ACC112 (cell line): ENCODE measurements at regions not wholly inside any gene's neighbourhood (a gene's known extent, or its start where the extent isn't known, plus 50 kb on each side); places are given as distances from the start of the nearest gene placed in this dataset.

ENCODE experiments used
- H2AFZ ChIP-seq: fragments of 200-600 bp; sonication (generic); one replicate; pipeline ENCODE4 v1.6.0; 2017; ENCODE audit warnings: antibody characterized with exemption, low read length; ENCODE audit not compliant: unreplicated experiment
- H3K27ac ChIP-seq: fragments of 200-600 bp; sonication (generic); 2 replicates; pipeline ENCODE4 v1.5.1; 2014; ENCODE audit warnings: low read depth, mild to moderate bottlenecking, antibody characterized with exemption, low read length, moderate library complexity
- H3K27me3 ChIP-seq: fragments of 200-600 bp; sonication (generic); 2 replicates; pipeline ENCODE4 v1.6.1; 2014; ENCODE audit warnings: mild to moderate bottlenecking, antibody characterized with exemption, low read length, moderate library complexity, mixed read lengths; ENCODE audit not compliant: insufficient read depth
- H3K36me3 ChIP-seq: fragments of 200-600 bp; sonication (generic); 2 replicates; pipeline ENCODE4 v1.6.1; 2016; ENCODE audit warnings: mild to moderate bottlenecking, antibody characterized with exemption, low read length, moderate library complexity, mixed read lengths; ENCODE audit not compliant: insufficient read depth
- H3K4me1 ChIP-seq: fragments of 200-600 bp; sonication (generic); one replicate; pipeline ENCODE4 v1.6.1; 2016; ENCODE audit warnings: low read length, mixed read lengths; ENCODE audit not compliant: insufficient read depth, unreplicated experiment, control insufficient read depth
- H3K4me3 ChIP-seq: fragments of 200-600 bp; sonication (generic); 2 replicates; pipeline ENCODE4 v1.5.1; 2014; ENCODE audit warnings: mild to moderate bottlenecking, low read depth, low read length
- H3K79me2 ChIP-seq: fragments of 200-600 bp; sonication (generic); one replicate; pipeline ENCODE4 v1.6.0; 2016; ENCODE audit warnings: low read length; ENCODE audit not compliant: control insufficient read depth, unreplicated experiment, insufficient read depth

DNA sequence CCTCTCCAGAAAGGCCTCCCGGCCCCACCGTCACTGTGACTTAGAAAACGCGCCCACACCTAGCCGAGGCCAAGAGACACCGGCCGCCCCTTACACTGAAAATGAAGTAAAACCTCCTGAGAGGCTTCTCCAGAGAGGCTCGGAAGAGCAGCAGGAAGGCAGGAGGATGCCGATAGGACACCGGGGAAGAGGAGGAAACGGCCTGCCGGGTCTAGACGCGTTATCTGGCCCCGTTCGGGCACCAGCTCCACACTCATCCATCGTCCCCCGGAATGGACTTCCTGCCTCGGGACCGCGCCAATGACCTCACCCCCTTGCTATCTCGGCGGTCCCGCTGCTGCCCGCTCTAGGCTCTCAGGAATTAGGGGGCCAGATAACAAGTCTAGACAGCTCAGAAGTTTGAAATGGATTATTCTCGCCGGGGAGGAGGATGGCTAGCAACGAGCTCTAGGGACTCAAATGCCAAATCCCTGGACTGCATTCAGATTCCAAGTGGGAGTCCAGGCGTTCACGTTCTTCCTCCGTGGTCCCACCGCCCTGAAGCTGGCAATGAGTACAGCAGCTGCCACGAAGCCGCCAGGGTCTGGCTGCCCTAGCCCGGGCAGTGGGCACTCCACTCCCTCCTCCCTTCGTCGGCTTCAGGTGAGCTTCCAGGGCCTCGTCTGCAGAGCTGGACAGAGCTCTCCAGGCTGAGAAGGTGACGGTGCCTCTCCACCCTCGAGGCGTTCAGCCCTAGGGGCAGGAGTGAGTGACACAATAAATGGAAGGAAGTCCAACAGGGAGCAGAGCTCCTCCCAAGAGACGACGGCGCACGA is 350.9 kb downstream of the FOXL1 start:
- Histone ChIP-seq H3K4me3 (peak overlapping the region; percentile 17), H3K27ac (peak overlapping the region; percentile 93), H2AFZ (peak overlapping the region; percentile 57), H3K27me3 (no peaks in the 10 kb centered on the region), H3K36me3 (no peaks in the 10 kb centered on the region), H3K79me2 (peaks cover 12% of the 10 kb centered on the region), H3K4me1 (peaks cover 56% of the 10 kb centered on the region)

DNA sequence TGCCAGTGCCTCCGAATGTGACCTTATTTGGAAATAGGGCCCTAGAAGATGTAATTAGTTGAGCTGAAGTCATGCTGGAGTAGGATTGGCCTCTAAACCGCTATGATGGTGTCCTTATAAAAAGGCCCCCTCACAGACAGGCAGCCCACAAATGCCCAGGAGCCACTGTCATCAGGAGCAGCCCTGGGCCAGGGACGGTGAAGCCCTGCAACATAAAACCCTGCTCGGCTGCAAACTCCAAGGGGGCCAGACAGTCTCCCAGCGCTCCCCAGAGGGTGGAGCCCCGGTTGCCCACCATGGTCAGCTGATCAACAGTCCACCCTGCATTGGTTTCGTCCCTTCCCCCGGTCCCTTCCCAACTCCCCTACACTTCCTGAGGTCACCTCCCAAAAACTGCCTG is 351.7 kb downstream of the FOXL1 start:
- Histone ChIP-seq H3K4me3 (peak overlapping the region; percentile 11; the same call in 1 of the 2 replicates), H3K4me1 (peaks cover 49% of the 10 kb centered on the region), H2AFZ (no peak overlapping the region), H3K36me3 (no peaks in the 10 kb centered on the region), H3K27ac (peak overlapping the region; percentile 93), H3K27me3 (no peaks in the 10 kb centered on the region), H3K79me2 (peaks cover 12% of the 10 kb centered on the region)

DNA sequence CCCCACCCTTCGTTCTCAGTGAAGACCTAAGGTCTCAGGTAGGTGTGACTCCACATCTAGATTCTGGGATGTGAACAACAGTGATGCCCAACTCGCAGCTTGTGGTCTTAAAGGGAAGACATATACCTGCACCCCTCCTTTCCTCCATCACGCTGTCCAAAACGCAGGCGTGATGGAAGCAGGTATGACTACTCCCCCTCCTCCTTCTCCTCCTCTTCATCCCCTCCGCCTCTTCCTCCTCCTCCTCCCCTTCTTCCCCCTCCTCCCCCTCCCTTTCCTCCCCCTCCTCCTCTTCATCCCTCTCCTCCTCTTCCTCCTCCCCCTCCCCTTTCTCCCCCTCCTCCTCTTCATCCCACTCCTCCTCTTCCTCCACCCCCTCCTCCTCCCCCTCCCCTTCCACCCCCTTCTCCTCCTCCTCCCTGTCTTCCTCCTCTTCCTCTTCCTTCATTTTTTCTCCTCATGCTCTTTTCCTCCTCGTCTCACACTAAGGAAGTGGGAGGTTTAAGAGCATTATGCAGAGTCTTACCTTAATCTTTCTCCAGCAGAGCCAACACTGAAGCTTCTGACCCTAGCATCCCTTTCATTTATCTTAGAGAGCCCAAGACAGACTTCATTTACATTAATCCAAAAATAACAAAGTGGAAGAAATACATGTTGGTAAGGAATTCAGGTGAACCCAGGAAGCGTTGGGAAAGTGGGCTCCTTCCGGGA is 352.5 kb downstream of the FOXL1 start:
- peak overlapping the region; percentile 93 for H3K27ac ChIP-seq
- H3K36me3 ChIP-seq = no peaks in the 10 kb centered on the region
- peaks cover 12% of the 10 kb centered on the region for H3K79me2 ChIP-seq
- no peaks in the 10 kb centered on the region for H3K27me3 ChIP-seq
- peak overlapping the region; percentile 66 for H3K4me3 ChIP-seq
- H3K4me1 ChIP-seq = peaks cover 41% of the 10 kb centered on the region
- H2AFZ ChIP-seq = no peak overlapping the region

DNA sequence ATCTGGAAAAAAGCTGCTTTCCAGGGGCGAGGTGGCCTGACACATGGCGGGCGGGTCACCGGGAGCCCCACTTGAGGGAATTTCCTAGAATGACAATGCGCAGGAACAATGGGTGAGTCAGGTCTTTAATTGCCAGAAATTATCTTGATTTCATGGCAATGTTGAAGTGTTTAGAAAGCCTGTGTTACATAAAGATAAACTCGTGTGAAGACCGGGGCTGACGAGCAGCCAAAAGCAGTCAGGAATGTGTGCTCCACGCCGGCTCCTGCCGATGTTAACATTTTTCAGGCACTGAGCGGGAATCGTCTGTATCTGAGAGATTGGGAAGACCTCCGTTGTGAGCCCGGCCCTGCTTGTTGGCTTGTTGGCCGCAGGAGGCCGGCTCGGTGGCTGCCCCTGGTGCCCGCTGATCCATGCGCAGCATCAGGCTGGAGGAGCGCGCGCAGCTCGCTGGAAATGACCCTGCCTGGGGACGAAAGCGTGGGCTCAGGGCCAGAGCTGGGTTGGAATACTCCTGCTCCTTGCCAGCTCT is 353.1 kb downstream of the FOXL1 start:
- peak overlapping the region; percentile 66 for H3K4me3 ChIP-seq
- no peaks in the 10 kb centered on the region for H3K27me3 ChIP-seq
- peaks cover 39% of the 10 kb centered on the region for H3K4me1 ChIP-seq
- H2AFZ ChIP-seq = peak overlapping the region; percentile 16
- H3K27ac ChIP-seq = peak overlapping the region; percentile 93
- H3K36me3 ChIP-seq = no peaks in the 10 kb centered on the region
- peaks cover 12% of the 10 kb centered on the region for H3K79me2 ChIP-seq

DNA sequence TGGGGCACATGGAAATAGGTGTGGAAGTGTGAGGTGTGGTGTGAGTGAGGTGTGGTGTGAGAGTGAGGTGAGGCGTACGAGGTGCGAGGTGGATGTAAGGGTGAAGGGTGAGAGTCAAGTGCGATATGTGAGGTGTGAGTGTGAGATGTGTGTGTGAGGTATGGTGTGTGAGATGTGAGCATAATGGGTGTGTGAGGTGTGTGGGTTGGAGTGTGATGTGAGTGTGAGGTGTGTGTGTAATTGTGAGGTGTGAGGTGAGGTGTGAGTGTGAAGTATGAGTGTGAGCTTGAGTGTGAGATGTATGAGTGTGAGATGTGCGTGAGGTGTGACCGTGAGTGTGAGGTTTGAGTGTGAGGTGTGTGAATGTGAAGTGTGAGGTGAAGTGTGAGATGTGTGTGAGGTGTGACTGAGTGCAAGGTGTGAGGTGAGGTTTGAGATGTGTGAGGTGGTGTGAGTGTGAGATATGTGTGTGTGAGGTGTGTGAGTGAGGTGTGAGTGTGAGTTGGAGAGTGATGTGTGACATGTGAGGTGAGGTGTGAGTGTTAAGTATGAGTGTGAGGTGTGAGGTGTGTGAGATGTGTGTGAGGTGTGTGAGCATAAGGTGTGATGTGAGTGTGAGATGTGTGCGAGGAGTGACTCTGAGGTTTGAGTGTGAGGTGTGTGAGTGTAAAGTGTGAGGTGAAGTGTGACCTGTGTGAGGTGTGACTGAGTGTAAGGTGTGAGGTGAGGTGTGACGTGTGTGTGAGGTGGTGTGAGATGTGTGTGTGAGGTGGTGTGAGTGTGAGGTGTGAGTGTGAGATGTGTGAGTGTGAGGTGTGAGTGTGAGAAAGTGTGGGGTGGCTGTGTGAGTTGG is 354.0 kb downstream of the FOXL1 start:
- Histone ChIP-seq H3K4me3 (peak overlapping the region; percentile 66), H3K79me2 (peaks cover 12% of the 10 kb centered on the region), H3K27ac (peak overlapping the region; percentile 93), H3K4me1 (peaks cover 39% of the 10 kb centered on the region), H2AFZ (peak overlapping the region; percentile 66), H3K27me3 (no peaks in the 10 kb centered on the region), H3K36me3 (no peaks in the 10 kb centered on the region; the same call in 1 of the 2 replicates)

DNA sequence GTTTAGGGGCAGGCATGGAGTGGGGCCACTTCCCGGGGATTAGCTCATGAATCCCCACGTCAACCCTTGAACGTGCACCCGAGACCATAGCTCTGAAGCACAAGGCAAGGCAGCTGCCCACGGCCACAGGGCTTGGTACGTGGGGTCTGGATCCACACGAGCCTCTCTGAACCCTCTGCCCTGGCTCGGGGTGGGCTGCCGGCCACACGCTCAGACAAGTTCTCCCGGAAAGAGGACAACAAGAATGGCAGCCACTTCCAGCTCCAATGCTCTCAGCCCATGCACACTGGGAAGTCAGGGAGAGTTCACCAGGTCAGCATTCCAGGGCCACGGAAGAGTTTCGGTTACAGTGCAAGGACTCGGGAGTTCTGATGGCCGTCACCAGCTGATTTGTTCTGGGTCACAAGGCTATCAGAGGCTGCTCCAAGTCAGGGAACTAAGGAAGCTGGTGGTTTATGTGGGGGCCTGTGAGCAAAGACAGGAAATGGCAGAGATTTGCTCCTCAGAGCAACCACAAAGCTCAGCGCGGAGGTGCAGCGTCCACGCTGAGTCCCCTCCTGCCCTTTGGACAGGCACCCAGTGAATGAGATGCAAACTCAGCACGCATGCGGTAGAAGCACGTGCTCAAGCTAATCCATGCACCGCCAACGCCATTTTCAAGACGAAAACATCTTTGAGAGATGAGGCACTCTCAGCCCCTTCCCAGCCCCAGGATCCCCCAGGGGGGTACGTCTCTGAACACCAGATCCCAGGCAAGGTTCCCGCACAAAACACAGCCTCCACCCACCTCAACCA is 356.4 kb downstream of the FOXL1 start:
- peaks cover 11% of the 10 kb centered on the region for H3K36me3 ChIP-seq
- no peak overlapping the region for H3K27ac ChIP-seq
- H3K4me1 ChIP-seq = peaks cover 26% of the 10 kb centered on the region
- H2AFZ ChIP-seq = no peak overlapping the region
- H3K27me3 ChIP-seq = no peaks in the 10 kb centered on the region
- no peak overlapping the region for H3K4me3 ChIP-seq
- H3K79me2 ChIP-seq = peaks cover 8% of the 10 kb centered on the region

DNA sequence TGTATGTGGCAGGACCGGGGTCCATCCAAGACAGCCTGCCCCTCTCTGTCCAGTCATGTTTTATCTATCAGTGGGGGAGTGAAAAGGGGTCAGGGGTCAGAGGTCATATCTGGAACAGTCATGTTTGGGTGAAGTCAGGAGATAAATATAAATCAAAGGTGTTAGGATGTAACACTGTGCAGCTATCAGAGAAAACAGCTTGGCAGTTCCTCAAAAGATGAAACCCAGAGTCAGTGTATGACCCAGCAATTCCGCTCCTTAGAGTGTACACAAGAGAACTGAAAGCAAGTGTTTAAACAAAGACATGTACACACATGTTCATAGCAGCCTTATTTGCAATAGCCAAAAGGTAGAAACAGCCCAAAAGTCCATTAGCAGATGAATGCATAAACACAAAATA is 361.3 kb downstream of the FOXL1 start:
- Histone ChIP-seq H3K4me1 (peaks cover 12% of the 10 kb centered on the region), H2AFZ (no peak overlapping the region), H3K27me3 (no peaks in the 10 kb centered on the region), H3K4me3 (no peak overlapping the region), H3K36me3 (peaks cover 22% of the 10 kb centered on the region), H3K79me2 (no peaks in the 10 kb centered on the region), H3K27ac (no peak overlapping the region)

DNA sequence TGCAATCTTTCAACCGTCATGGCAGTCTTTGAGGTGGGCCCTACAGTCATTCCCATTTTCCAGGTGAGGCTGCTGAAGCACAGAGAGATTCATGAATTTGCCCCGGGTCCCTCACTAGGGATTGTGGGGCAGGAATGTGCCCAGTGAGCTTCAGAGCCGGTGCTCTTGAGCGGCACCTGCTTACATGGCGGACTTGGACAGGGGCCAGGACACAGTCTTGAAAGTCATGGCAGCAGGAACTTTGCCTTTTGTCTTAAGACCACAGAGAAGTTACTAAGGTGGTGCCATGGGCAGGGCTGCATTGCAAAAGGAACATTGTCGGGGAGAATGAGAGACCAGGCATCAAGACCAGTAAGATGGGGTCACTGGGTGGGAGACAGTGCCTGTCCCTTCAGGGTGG is 363.4 kb downstream of the FOXL1 start:
- Histone ChIP-seq H2AFZ (no peak overlapping the region), H3K27ac (no peak overlapping the region), H3K27me3 (no peaks in the 10 kb centered on the region), H3K4me1 (peaks cover 22% of the 10 kb centered on the region), H3K79me2 (no peaks in the 10 kb centered on the region), H3K36me3 (peaks cover 22% of the 10 kb centered on the region), H3K4me3 (no peak overlapping the region)

DNA sequence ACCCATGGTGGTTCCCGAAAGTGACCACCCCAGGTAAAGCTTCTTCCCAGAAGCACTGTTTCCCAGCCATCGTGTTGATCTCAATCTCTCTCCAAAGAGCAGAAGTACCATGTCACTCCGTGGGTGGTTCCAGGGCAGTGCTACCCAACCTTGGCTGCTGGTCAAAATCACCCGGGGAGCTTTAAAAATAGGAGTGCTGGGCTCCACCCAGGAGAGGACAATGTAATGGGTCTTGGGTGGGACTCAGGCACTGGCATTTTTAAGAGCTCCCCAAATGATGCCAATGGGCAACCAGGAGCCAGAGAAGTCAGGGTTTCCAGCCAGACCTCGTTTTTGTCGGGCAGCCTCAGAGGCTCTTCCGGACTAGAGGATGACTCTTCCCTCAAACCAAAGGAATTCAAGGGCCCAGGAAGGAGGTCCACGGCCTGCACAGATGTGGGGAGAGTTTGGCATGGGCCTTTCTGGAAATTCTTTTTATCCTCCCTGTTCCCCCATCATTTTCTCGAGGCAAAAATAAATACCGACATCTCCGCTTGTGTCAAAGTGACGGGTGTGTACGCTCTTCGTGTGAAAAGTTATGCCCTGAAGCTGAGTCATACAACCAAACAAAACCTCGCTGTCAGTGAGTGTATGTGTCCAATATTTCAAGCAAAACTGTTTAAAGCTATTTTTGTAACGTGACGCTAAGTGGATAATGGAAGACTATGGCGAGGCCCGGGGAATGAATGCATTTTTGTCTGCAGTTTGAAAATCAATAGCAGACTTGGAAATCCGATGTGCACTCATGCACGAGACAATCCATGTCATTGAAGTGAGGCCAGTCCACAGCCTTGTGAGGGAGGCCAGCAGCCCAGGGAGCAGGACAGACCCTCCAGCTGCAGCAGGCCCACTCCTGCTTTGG is 364.1 kb downstream of the FOXL1 start:
- Histone ChIP-seq H3K4me1 (peaks cover 28% of the 10 kb centered on the region), H3K27ac (0 out of 2 replicates have a peak overlapping the region, but pooled peaks have one; percentile 41), H3K79me2 (no peaks in the 10 kb centered on the region), H3K27me3 (no peaks in the 10 kb centered on the region), H3K4me3 (no peak overlapping the region), H2AFZ (no peak overlapping the region), H3K36me3 (peaks cover 22% of the 10 kb centered on the region)
